ENCODE measurements at regions not wholly inside any gene's neighbourhood (a gene's known extent, or its start where the extent isn't known, plus 50 kb on each side); places are given as distances from the start of the nearest gene placed in this dataset.

- ATAC-seq (ENCODE audit: insufficient number of reproducible peaks, low FRiP score, low read depth) (no peak), DNase-seq (ENCODE audit: low spot score) (no peak)
- Histone ChIP-seq H3K9me3 (no peaks in the 10 kb centered on the region), H3K27ac (no peak overlapping the region), H3K27me3 (replicated peaks; ENCODE audit: insufficient read depth) (no peaks in the 10 kb centered on the region), H3K4me3 (no peak overlapping the region), H3K4me1 (ENCODE audit: control insufficient read depth in 1 of 2, low read depth in 2 of 2) (no peaks in the 10 kb centered on the region), H3K36me3 (no peaks in the 10 kb centered on the region)
- no peak for TF ChIP-seq CTCF (IDR thresholded peaks at IDR 0.05)
Observed at GRCh38 chr20:50249447-50250388, 59.1 kb downstream of the CEBPB start.

GRCh38 chr20:50250679-50251382, 60.2 kb downstream of the CEBPB start:
- no peak for TF ChIP-seq CTCF (IDR thresholded peaks at IDR 0.05)
- H3K9me3 ChIP-seq, result no peaks in the 10 kb centered on the region
- DNase-seq (ENCODE audit: low spot score) (no peak), ATAC-seq (ENCODE audit: insufficient number of reproducible peaks, low FRiP score, low read depth) (no peak)
- no peaks in the 10 kb centered on the region for H3K4me1 ChIP-seq (ENCODE audit: control insufficient read depth in 1 of 2, low read depth in 2 of 2)
- H3K36me3 ChIP-seq, result no peaks in the 10 kb centered on the region
- no peak overlapping the region for H3K4me3 ChIP-seq
- H3K27me3 ChIP-seq (replicated peaks; ENCODE audit: insufficient read depth), result no peaks in the 10 kb centered on the region
- no peak overlapping the region for H3K27ac ChIP-seq

- DNase-seq (ENCODE audit: low spot score), result no peak
- H3K4me1 ChIP-seq (ENCODE audit: control insufficient read depth in 1 of 2, low read depth in 2 of 2), result no peaks in the 10 kb centered on the region
Observed at GRCh38 chr20:50251383-50251748, 60.7 kb downstream of the CEBPB start.

GRCh38 chr20:50251992-50252511, 61.4 kb downstream of the CEBPB start:
- H3K27ac ChIP-seq, result no peak overlapping the region
- no peaks in the 10 kb centered on the region for H3K9me3 ChIP-seq
- no peaks in the 10 kb centered on the region for H3K4me1 ChIP-seq (ENCODE audit: control insufficient read depth in 1 of 2, low read depth in 2 of 2)
- no peaks in the 10 kb centered on the region for H3K27me3 ChIP-seq (replicated peaks; ENCODE audit: insufficient read depth)
- H3K4me3 ChIP-seq, result no peak overlapping the region
- DNase-seq (ENCODE audit: low spot score), result no peak
- ATAC-seq (ENCODE audit: insufficient number of reproducible peaks, low FRiP score, low read depth), result no peak
- TF ChIP-seq CTCF (IDR thresholded peaks at IDR 0.05), result no peak
- H3K36me3 ChIP-seq, result no peaks in the 10 kb centered on the region

More at GRCh38 chr20:50251383-50251748, 60.7 kb downstream of the CEBPB start:
- H3K36me3 ChIP-seq, result no peaks in the 10 kb centered on the region
- H3K27ac ChIP-seq, result no peak overlapping the region
- no peak overlapping the region for H3K4me3 ChIP-seq
- no peak for TF ChIP-seq CTCF (IDR thresholded peaks at IDR 0.05)
- H3K27me3 ChIP-seq (replicated peaks; ENCODE audit: insufficient read depth), result no peaks in the 10 kb centered on the region
- H3K9me3 ChIP-seq, result no peaks in the 10 kb centered on the region
- no peak for ATAC-seq (ENCODE audit: insufficient number of reproducible peaks, low FRiP score, low read depth)

- H3K36me3 ChIP-seq, result no peaks in the 10 kb centered on the region
- H3K27me3 ChIP-seq (replicated peaks; ENCODE audit: insufficient read depth), result no peaks in the 10 kb centered on the region
- H3K4me3 ChIP-seq, result no peak overlapping the region
- ATAC-seq (ENCODE audit: insufficient number of reproducible peaks, low FRiP score, low read depth) (no peak), DNase-seq (ENCODE audit: low spot score) (no peak)
- H3K9me3 ChIP-seq, result no peaks in the 10 kb centered on the region
- H3K4me1 ChIP-seq (ENCODE audit: control insufficient read depth in 1 of 2, low read depth in 2 of 2), result no peaks in the 10 kb centered on the region
- H3K27ac ChIP-seq, result no peak overlapping the region
- TF ChIP-seq CTCF (IDR thresholded peaks at IDR 0.05), result no peak
Observed at GRCh38 chr20:50252701-50253100, 62.1 kb downstream of the CEBPB start.
